Endothelial cell of umbilical vein (primary cell): ENCODE measurements at regions not wholly inside any gene's neighbourhood (a gene's known extent, or its start where the extent isn't known, plus 50 kb on each side); places are given as distances from the start of the nearest gene placed in this dataset.

Experiments used
- EZH2 ChIP-seq: IDR thresholded peaks from 2 replicates; pipeline ENCODE4 v1.6.1; 2012; ENCODE audit warnings: borderline replicate concordance, low read depth, mild to moderate bottlenecking, moderate library complexity, low read length, inconsistent platforms; ENCODE audit not compliant: severe bottlenecking
- FOS ChIP-seq: IDR thresholded peaks from 2 replicates; pipeline ENCODE4 v1.6.1; 2011; ENCODE audit warnings: mild to moderate bottlenecking, low read length, moderate library complexity, borderline replicate concordance; ENCODE audit not compliant: insufficient read depth
- GATA2 ChIP-seq: IDR thresholded peaks from 2 replicates; pipeline ENCODE4 v1.7.0; 2011; ENCODE audit warnings: low read depth, mild to moderate bottlenecking, moderate library complexity, mixed read lengths, low read length; ENCODE audit not compliant: insufficient read length, insufficient read depth
- JUN ChIP-seq: IDR thresholded peaks from 2 replicates; pipeline ENCODE4 v1.6.1; 2011; ENCODE audit warnings: borderline replicate concordance, low read depth; ENCODE audit not compliant: insufficient read length, insufficient read depth
- MYC ChIP-seq: IDR thresholded peaks from one replicate; pipeline ENCODE4 v1.6.1; 2011; ENCODE audit warnings: mild to moderate bottlenecking, low read depth, low read length
- POLR2A ChIP-seq: IDR thresholded peaks from 2 replicates; pipeline ENCODE4 v1.6.1; 2012; ENCODE audit warnings: low read depth, mild to moderate bottlenecking, control low read depth, low read length
- POLR2AphosphoS5 ChIP-seq: IDR thresholded peaks from 2 replicates; pipeline ENCODE4 v1.6.1; 2012; ENCODE audit warnings: low read depth, mild to moderate bottlenecking, control low read depth, low read length, moderate library complexity; ENCODE audit not compliant: insufficient read depth
- TF ChIP-seq, protein P1 (sequence below), 2 donors: IDR thresholded peaks; 1 replicate in 1 of 2; 2 replicates in 1 of 2; pipeline ENCODE4 v1.5.1; 2011; ENCODE audit warnings: low read length in 2 of 2, mild to moderate bottlenecking in 2 of 2, moderate library complexity in 2 of 2, control low read depth in 1 of 2, inconsistent platforms in 1 of 2, low read depth in 1 of 2; ENCODE audit not compliant: insufficient read depth in 1 of 2; ENCODE audit errors: extremely low read depth in 1 of 2
- TF ChIP-seq, protein P2 (sequence below): IDR thresholded peaks from 2 replicates; pipeline ENCODE4 v1.6.1; 2011; ENCODE audit not compliant: insufficient read depth, insufficient read length

DNA sequence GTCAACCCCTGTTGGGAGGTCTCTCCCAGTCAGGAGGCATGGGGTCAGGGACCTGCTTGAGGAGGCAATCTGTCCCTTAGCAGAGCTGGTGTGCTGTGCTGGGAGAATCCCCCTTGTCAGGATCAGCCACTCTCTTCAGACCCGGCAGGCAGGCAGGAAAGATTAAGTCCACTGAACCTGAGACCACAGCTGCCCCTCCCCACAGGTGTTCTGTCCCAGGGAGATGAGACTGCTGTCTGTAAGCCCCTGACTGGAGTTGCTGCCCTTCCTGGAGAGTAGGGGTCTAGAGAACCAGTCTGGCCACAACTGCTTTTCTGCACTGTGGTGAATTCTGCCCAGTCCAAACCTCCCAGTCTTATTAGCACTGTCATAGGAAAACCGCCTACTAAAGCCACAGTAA is 677.8 kb upstream of the POU3F2 start:
- TF ChIP-seq POLR2AphosphoS5 (no peak), POLR2A (no peak), EZH2 (no peak), JUN (no peak), FOS (no peak), GATA2 (no peak), MYC (no peak)
- TF ChIP-seq, protein P1, sequence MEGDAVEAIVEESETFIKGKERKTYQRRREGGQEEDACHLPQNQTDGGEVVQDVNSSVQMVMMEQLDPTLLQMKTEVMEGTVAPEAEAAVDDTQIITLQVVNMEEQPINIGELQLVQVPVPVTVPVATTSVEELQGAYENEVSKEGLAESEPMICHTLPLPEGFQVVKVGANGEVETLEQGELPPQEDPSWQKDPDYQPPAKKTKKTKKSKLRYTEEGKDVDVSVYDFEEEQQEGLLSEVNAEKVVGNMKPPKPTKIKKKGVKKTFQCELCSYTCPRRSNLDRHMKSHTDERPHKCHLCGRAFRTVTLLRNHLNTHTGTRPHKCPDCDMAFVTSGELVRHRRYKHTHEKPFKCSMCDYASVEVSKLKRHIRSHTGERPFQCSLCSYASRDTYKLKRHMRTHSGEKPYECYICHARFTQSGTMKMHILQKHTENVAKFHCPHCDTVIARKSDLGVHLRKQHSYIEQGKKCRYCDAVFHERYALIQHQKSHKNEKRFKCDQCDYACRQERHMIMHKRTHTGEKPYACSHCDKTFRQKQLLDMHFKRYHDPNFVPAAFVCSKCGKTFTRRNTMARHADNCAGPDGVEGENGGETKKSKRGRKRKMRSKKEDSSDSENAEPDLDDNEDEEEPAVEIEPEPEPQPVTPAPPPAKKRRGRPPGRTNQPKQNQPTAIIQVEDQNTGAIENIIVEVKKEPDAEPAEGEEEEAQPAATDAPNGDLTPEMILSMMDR (IDR thresholded peaks at IDR 0.05; ENCODE audit: extremely low read depth in 1 of 2, insufficient read depth in 1 of 2, low read depth in 1 of 2, low read length in 2 of 2), result no peak
- TF ChIP-seq, protein P2, sequence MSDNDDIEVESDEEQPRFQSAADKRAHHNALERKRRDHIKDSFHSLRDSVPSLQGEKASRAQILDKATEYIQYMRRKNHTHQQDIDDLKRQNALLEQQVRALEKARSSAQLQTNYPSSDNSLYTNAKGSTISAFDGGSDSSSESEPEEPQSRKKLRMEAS, result no peak
